ENCODE measurements at regions not wholly inside any gene's neighbourhood (a gene's known extent, or its start where the extent isn't known, plus 50 kb on each side); places are given as distances from the start of the nearest gene placed in this dataset.

DNA sequence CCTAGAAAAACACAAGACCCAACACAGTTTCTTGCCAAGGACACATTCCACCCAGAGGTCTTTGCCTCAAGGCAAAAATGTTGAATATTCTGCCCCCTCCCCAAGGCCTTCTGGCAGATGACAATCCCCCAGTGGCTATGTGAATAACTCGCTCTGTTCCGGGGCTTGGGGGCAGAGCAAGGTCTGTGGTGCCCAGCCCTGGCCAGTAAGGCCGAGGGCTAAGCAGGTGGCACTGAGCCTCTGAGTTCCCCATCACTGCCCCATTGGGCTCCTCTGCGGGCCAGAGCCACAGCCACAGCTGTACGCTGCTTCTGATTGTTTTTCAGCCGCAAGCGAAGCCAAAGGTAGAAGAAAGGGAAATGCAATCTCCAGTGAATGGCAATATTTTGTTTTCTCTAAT is 567.9 kb downstream of the CCDC171 start:
- no peak for DNase-seq (ENCODE audit: low read depth, low spot score)
- Mint-ChIP-seq H3K27ac (ENCODE audit: unreplicated experiment) (no peak overlapping the region), H3K36me3 (ENCODE audit: low read depth) (no peaks in the 10 kb centered on the region), H3K9me3 (no peaks in the 10 kb centered on the region), H3K27me3 (ENCODE audit: low read depth) (no peaks in the 10 kb centered on the region), H3K4me1 (peaks cover 14% of the 10 kb centered on the region), H3K4me3 (no peak overlapping the region)
- TF ChIP-seq, protein P1, sequence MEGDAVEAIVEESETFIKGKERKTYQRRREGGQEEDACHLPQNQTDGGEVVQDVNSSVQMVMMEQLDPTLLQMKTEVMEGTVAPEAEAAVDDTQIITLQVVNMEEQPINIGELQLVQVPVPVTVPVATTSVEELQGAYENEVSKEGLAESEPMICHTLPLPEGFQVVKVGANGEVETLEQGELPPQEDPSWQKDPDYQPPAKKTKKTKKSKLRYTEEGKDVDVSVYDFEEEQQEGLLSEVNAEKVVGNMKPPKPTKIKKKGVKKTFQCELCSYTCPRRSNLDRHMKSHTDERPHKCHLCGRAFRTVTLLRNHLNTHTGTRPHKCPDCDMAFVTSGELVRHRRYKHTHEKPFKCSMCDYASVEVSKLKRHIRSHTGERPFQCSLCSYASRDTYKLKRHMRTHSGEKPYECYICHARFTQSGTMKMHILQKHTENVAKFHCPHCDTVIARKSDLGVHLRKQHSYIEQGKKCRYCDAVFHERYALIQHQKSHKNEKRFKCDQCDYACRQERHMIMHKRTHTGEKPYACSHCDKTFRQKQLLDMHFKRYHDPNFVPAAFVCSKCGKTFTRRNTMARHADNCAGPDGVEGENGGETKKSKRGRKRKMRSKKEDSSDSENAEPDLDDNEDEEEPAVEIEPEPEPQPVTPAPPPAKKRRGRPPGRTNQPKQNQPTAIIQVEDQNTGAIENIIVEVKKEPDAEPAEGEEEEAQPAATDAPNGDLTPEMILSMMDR (conservative IDR thresholded peaks at IDR 0.05), result no peak

DNA sequence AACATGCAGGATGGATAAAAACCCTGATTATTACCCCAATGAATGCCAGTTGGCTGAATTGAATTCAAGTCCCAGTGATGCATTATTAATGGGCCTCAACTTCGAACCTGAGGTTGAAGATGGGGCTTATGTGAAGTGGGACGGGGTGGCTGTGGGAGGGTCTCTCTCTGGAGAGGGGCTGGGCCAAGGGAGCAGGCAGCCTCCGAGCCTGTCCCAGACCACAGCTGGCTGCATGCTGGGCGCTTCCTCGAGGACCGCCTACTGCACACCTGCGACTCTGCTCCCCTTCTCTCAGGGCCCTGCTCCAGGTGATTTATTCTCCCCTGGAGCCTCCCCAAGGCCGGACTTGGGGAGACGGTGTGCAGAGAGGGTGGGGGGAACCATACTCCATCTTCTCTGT is 568.3 kb downstream of the CCDC171 start:
- no peak for DNase-seq (ENCODE audit: low read depth, low spot score)
- TF ChIP-seq, protein P1 (conservative IDR thresholded peaks at IDR 0.05), result no peak
- no peaks in the 10 kb centered on the region for H3K9me3 Mint-ChIP-seq
- no peaks in the 10 kb centered on the region for H3K27me3 Mint-ChIP-seq (ENCODE audit: low read depth)
- H3K36me3 Mint-ChIP-seq (ENCODE audit: low read depth), result no peaks in the 10 kb centered on the region
- H3K27ac Mint-ChIP-seq (ENCODE audit: unreplicated experiment), result no peak overlapping the region
- peaks cover 14% of the 10 kb centered on the region for H3K4me1 Mint-ChIP-seq
- no peak overlapping the region for H3K4me3 Mint-ChIP-seq

DNA sequence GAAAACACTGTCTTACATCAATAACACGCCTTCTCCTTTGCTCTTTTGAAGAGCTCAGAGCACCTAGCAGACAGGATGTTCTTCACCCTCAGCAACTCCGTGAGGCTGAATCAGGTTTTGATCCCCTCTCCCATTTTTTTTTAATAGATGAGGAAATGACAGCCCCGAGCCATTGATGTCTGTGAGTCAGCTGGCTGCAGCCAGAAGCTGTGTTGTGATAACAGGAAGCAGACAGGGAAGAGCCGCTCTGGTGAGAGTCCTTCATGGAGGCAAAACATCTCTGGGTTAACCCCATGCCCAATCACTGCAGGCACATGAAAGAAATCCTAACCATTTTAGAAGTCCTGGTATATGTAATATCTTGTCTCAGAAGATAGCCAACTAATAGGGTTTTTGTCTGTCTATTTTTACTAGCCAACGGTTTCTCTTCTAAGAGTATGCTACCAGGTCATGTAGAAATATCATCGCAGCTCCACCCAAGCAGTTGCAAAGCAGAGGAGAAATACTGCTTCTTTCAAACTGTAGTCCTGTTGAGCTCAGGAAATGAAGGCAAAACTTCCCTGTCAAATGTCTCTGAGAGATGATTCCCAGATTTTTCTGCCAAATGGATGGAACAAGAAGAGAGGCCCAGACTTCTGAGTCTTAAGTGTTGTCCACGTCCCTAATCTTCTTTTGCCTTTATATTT is 568.9 kb downstream of the CCDC171 start:
- no peak for DNase-seq (ENCODE audit: low read depth, low spot score)
- no peak overlapping the region for H3K27ac Mint-ChIP-seq (ENCODE audit: unreplicated experiment)
- no peaks in the 10 kb centered on the region for H3K9me3 Mint-ChIP-seq
- TF ChIP-seq, protein P1 (conservative IDR thresholded peaks at IDR 0.05), result no peak
- peaks cover 14% of the 10 kb centered on the region for H3K4me1 Mint-ChIP-seq
- no peaks in the 10 kb centered on the region for H3K27me3 Mint-ChIP-seq (ENCODE audit: low read depth)
- H3K4me3 Mint-ChIP-seq, result no peak overlapping the region
- no peaks in the 10 kb centered on the region for H3K36me3 Mint-ChIP-seq (ENCODE audit: low read depth)

DNA sequence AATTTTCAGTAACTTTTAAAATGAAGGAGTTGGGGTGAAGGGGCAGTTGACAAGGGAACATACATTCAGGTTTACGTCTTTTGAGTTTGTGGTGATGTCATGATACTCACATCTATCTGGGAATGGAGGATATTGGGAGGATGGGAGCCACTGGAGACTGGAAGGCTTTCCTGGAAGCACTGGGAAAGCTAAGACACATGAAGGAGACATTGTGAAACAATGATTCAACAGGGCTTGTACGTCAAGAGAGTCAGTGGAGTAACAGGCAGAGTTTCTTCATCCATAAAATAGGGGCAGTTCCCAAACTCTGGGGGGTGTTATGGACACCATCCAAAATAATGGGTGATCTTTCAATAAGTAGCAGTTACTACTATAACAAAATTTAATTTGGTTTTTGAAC is 572.8 kb downstream of the CCDC171 start:
- TF ChIP-seq, protein P1 (conservative IDR thresholded peaks at IDR 0.05), result no peak
- H3K27me3 Mint-ChIP-seq (ENCODE audit: low read depth), result no peaks in the 10 kb centered on the region
- peaks cover 9% of the 10 kb centered on the region for H3K9me3 Mint-ChIP-seq
- H3K36me3 Mint-ChIP-seq (ENCODE audit: low read depth), result peaks cover 16% of the 10 kb centered on the region
- no peak overlapping the region for H3K4me3 Mint-ChIP-seq
- no peak for DNase-seq (ENCODE audit: low read depth, low spot score)
- H3K27ac Mint-ChIP-seq (ENCODE audit: unreplicated experiment), result no peak overlapping the region
- H3K4me1 Mint-ChIP-seq, result peaks cover 3% of the 10 kb centered on the region

DNA sequence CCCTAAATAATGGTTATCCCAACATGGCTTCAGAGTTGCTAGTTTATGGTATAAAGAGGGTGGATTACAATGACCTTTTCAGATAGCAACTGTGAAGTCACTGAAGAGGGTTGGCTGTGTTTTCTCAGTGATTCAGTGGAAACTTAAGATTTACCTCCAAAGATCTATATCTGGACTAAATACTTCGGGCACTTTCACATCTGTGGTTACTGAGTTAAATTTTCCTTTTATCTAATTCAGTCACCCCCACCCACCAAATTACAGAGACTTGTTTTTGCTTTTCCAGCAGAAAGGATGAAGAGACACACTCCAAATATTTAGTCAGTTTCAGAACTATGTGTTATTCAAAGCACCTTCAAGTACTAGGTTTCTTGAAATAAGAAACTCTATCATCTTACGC is 573.2 kb downstream of the CCDC171 start:
- TF ChIP-seq, protein P1 (conservative IDR thresholded peaks at IDR 0.05), result no peak
- Mint-ChIP-seq H3K27ac (ENCODE audit: unreplicated experiment) (no peak overlapping the region), H3K9me3 (peaks cover 9% of the 10 kb centered on the region), H3K4me3 (no peak overlapping the region), H3K27me3 (ENCODE audit: low read depth) (no peaks in the 10 kb centered on the region), H3K36me3 (ENCODE audit: low read depth) (peaks cover 17% of the 10 kb centered on the region), H3K4me1 (peaks cover 3% of the 10 kb centered on the region)
- no peak for DNase-seq (ENCODE audit: low read depth, low spot score)

All from neural crest cell (in vitro differentiated cells).